Body of pancreas (tissue), 4 donors: ENCODE measurements at regions not wholly inside any gene's neighbourhood (a gene's known extent, or its start where the extent isn't known, plus 50 kb on each side); places are given as distances from the start of the nearest gene placed in this dataset.

Experiments
- CTCF ChIP-seq, 7 experiments: fragments of 450-650 bp in 4 of 7; fragments of 200-600 bp in 3 of 7; sonication (generic) in 3 of 7; IDR thresholded peaks; one replicate each; pipeline ENCODE4 v1.5.1; 2016 to 2019; ENCODE audit warnings: antibody characterized with exemption in 7 of 7
- POLR2A ChIP-seq, 3 donors: fragments of 450-650 bp; IDR thresholded peaks; one replicate each; pipeline ENCODE4 v1.6.1; 2016; ENCODE audit warnings: antibody characterized with exemption in 3 of 3, mild to moderate bottlenecking in 2 of 3

- TF ChIP-seq CTCF (IDR thresholded peaks at IDR 0.05) (no peak), POLR2A (IDR thresholded peaks at IDR 0.05) (no peak)
These were observed 82.8 kb downstream of the TFAP2A start for GRCh38 chr6:10332111-10332510.
